GM13977 (cell line): ENCODE measurements at regions not wholly inside any gene's neighbourhood (a gene's known extent, or its start where the extent isn't known, plus 50 kb on each side); places are given as distances from the start of the nearest gene placed in this dataset.
A peak's percentile ranks its signal among the peaks of the same experiment; 100 is the strongest.
"Not testable (repeated sequence)": the region's sequence is repeated elsewhere in the genome, so short reads cannot be mapped to it uniquely, and the experiment has no call there.

ENCODE experiments used
- DNase-seq: peaks from one replicate; pipeline ENCODE4 v3.0.0; 2012; ENCODE audit warnings: low spot score
- CTCF ChIP-seq: IDR thresholded peaks from 2 replicates; pipeline ENCODE4 v1.5.1; 2012; ENCODE audit warnings: mild to moderate bottlenecking, control low read depth; ENCODE audit not compliant: insufficient read depth; ENCODE audit errors: extremely low read depth, missing control alignments
- in situ Hi-C: fragments of 300-500 bp; cut with MboI; formaldehyde crosslinking; loops from one replicate; pipeline ENCODE4 v1.12.0; 2022; ENCODE audit warnings: low sequenced_read_pairs, low pct_unique_long_range_greater_than_20kb, mixed read lengths, inconsistent platforms; ENCODE audit not compliant: unreplicated experiment

GRCh38 chr3:39671116-39671515 lies 138.3 kb upstream of the MYRIP start:
- no peak for TF ChIP-seq CTCF
- in situ Hi-C loops = no loop called here
- no peak for DNase-seq

- no peak for DNase-seq
- no peak for TF ChIP-seq CTCF
- in situ Hi-C loops = no loop called here
These were observed 137.8 kb upstream of the MYRIP start for GRCh38 chr3:39671600-39671999.

- no peak for TF ChIP-seq CTCF
- DNase-seq = no peak
- in situ Hi-C loops = loop anchor here (25.0 kb wide), 1 partner anchor 282 kb away; no protein-coding TSS in a partner anchor
These were observed 104.0 kb upstream of the MYRIP start for GRCh38 chr3:39705351-39705900.

- in situ Hi-C loops = loop anchor here (25.0 kb wide), 1 partner anchor 280 kb away; no protein-coding TSS in a partner anchor
- peak; percentile 60 for TF ChIP-seq CTCF
- peak; percentile 61 for DNase-seq
These were observed 102.0 kb upstream of the MYRIP start for GRCh38 chr3:39707314-39707909.

- in situ Hi-C loops = loop anchor here (25.0 kb wide), 1 partner anchor 275 kb away; no protein-coding TSS in a partner anchor
- no peak for DNase-seq
- no peak for TF ChIP-seq CTCF
These were observed 96.9 kb upstream of the MYRIP start for GRCh38 chr3:39712413-39713048.

GRCh38 chr3:39713341-39713740 lies 96.1 kb upstream of the MYRIP start:
- not testable (repeated sequence) for DNase-seq
- in situ Hi-C loops = loop anchor here (25.0 kb wide), 1 partner anchor 274 kb away; no protein-coding TSS in a partner anchor

GRCh38 chr3:39716849-39717248 lies 92.6 kb upstream of the MYRIP start:
- DNase-seq = no peak
- in situ Hi-C loops = loop anchor here (25.0 kb wide), 1 partner anchor 270 kb away; no protein-coding TSS in a partner anchor
- TF ChIP-seq CTCF = no peak
